C4-2B (cell line): ENCODE measurements at regions not wholly inside any gene's neighbourhood (a gene's known extent, or its start where the extent isn't known, plus 50 kb on each side); places are given as distances from the start of the nearest gene placed in this dataset.

Experiments
- CTCF ChIP-seq: fragments of 450-650 bp; conservative IDR thresholded peaks from 2 replicates; pipeline ENCODE4 v1.5.1; 2017; ENCODE audit warnings: mild to moderate bottlenecking
- ZFX ChIP-seq: fragments of 450-650 bp; IDR thresholded peaks from 2 replicates; pipeline ENCODE4 v1.6.1; 2017

GRCh38 chr20:59463541-59463940 is 140.8 kb upstream of the PHACTR3 start:
- TF ChIP-seq CTCF, result no peak
- no peak for TF ChIP-seq ZFX
